NCI-H748 (cell line): ENCODE measurements at regions not wholly inside any gene's neighbourhood (a gene's known extent, or its start where the extent isn't known, plus 50 kb on each side); places are given as distances from the start of the nearest gene placed in this dataset.
A peak's percentile ranks its signal among the peaks of the same experiment; 100 is the strongest.
"Not testable (repeated sequence)": the region's sequence is repeated elsewhere in the genome, so short reads cannot be mapped to it uniquely, and the experiment has no call there.

Experiments used
- DNase-seq: peaks from one replicate; lab custom pipeline; 2025; ENCODE audit not compliant: unreplicated experiment; lab: John Stamatoyannopoulos, UW

DNA sequence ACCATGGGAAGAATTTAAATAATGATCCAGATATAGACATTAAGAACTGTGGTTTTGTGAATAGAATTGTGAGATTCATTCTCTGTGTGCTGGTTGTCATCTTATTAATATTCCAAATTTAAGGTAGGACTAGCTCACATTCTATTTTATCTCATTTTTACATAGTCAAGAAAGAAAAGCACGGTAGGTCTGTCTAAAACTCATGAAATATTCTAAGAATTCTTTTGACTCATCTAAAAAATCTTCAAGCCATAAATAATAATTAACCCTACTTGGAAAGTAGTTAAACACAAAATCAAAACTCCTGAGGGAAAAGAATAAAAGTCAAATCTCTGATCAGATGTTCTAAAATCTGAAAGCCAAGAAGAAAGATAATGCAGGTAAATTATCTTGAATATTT lies 388.8 kb upstream of the CHAC2 start:
- DNase-seq, result no peak

- no peak for DNase-seq
Observed at GRCh38 chr2:53373126-53373525, 394.5 kb upstream of the CHAC2 start.

DNA sequence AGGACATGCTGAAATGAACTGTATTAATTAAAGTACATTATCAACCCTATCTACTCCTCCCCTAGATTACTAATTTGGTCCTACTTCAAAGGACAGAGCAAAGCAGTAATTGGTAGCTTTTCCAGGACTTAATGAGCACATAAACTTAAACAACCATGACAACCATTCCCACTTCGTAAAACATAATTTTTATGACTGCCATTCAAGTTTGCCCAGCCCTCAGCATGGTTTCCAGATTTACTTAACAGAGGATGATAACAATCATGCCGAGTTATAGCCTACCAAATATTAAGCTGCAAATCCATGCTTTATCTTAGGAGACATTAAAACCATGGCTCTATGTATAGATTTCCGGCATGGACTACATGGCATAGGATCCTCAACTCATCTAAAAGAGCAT lies 401.1 kb upstream of the CHAC2 start:
- DNase-seq, result peak; percentile 84

- no peak for DNase-seq
Observed at GRCh38 chr2:53362934-53363333, 404.7 kb upstream of the CHAC2 start.

DNA sequence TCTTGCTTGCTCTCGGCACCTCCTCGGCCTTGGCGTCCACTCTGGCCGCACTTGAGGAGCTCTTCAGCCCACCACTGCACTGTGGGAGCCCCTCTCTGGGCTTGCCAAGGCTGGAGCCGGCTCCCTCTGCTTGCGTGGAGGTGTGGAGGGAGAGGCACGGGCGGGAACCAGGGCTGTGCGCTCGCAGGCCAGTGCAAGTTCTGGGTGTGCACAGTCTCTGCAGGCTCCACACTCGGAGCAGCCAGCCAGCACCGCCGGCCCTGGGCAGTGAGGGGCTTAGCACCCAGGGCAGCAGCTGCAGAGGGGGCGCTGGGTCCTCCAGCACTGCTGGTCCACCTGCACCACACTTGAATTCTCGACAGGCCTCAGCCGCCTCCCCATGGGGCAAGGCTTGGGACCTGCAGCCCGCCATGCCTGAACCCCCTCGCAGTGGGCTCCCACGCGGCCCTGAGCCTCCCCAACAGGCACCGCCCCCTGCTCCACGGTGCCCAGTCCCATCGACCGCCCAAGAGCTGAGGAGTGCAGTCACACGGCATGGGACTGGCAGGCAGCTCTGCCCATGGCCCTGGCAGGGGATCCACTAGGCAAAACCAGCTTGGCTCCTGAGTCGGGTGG lies 411.2 kb upstream of the CHAC2 start:
- no peak for DNase-seq

DNA sequence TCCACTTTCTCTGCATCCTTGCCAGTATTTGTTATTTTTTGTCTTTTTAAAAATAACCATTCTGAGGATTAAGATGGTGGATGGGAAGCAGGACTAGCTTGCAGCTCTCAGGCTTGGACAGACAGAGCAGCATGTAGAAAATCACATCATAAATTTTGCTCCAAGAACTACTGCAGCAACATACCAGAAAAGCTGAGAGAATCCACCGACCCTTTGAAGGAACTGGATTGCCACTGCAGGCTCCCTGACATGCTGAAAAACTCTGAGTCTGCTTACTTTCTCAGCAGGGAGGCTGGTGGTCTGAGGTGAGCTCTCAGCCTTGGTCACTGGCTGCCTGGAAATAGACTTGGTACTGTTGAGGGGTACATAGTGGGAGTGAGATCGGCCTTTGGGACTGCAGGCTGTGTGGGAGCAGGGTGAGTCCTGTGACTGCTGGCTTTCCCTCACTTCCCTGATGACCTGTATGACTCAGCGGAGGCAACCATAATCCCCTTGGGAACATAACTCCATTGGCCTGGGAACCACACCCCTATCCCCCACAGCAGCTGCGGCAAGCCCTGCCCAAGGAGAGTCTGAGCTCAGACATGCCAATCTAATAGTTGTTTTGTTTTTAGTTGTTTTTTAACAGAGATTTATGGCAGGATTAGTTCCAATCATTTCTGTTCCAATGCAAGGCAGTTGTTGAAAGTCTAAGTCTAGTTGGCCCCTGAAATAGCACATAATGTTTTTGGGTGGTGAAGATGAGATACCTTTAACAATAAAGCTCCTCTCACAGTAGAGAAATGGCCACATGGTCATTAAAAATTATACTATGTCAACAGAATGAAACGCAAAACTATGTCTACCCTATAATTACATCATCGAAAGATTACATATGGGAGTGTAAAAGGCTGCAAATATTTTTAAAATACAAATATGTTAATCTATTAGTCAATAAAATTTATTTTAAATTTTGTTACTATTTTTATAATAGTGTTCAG lies 414.2 kb upstream of the CHAC2 start:
- DNase-seq, result peak; percentile 15

GRCh38 chr2:53347269-53347668 lies 420.3 kb upstream of the CHAC2 start:
- DNase-seq, result no peak

- no peak for DNase-seq
Observed at GRCh38 chr2:53342248-53342647, 425.4 kb upstream of the CHAC2 start.

- DNase-seq, result no peak
Observed at GRCh38 chr2:53334610-53335009, 433.0 kb upstream of the CHAC2 start.

DNA sequence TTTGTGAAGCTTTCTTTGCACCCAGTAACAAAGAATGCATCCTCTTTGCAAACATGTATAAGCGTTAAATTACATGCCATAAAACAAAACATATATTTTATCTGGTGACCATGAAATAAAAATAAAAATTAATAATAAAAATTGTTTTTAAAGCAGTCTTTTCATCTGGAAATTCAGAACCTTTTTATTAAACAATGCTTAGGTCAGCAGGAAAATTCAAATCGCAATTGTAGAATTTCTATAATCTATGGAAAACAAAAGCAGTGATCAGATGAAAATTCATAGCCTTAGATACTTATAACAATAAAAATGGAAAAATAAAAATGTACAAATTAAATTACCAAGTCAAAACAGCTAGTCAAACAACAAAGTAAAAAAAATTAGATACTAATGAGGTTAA lies 435.9 kb upstream of the CHAC2 start:
- DNase-seq, result no peak

DNA sequence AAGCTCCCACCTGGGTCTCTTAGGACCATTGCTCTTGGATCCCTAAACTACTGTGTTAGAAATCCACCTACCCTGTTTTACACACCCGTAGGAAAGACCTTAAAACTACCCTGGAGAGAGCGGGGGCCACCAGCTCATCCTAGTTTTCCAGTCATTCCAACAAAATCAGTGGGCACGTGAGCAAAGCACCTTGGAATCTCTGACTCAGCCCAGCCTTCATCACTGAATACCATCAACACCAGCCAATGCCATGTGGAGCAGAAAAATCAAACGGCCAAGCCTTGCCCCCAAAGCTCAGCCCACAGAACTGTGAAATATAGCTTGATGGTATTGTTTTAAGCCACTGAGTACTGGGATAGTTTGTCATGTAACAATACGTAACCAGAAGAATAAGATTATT lies 449.7 kb upstream of the CHAC2 start:
- no peak for DNase-seq

GRCh38 chr2:53315149-53315548 lies 452.5 kb upstream of the CHAC2 start:
- no peak for DNase-seq

GRCh38 chr2:53314718-53315117 lies 452.9 kb upstream of the CHAC2 start:
- DNase-seq, result no peak

- DNase-seq, result not testable (repeated sequence)
Observed at GRCh38 chr2:53313644-53314043, 454.0 kb upstream of the CHAC2 start.

GRCh38 chr2:53312721-53313120 lies 454.9 kb upstream of the CHAC2 start:
- no peak for DNase-seq

DNA sequence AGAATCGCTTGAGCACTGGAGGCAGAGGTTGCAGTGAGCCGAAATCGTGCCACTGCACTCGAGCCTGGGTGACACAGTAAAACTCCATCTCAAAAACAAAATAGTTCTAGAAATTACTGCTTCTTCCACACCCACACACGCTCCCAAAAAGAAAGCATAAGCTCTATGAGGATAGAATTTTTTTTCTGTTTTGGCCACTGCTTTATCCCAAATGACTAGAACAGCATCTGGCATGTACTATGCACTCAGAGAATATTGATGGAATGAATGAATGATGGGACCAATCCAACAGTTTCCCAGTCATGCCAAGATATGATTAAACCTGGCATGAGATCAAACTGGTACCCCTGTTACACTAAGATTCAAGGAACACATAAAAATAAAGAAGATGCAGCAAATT lies 455.4 kb upstream of the CHAC2 start:
- DNase-seq, result no peak

DNA sequence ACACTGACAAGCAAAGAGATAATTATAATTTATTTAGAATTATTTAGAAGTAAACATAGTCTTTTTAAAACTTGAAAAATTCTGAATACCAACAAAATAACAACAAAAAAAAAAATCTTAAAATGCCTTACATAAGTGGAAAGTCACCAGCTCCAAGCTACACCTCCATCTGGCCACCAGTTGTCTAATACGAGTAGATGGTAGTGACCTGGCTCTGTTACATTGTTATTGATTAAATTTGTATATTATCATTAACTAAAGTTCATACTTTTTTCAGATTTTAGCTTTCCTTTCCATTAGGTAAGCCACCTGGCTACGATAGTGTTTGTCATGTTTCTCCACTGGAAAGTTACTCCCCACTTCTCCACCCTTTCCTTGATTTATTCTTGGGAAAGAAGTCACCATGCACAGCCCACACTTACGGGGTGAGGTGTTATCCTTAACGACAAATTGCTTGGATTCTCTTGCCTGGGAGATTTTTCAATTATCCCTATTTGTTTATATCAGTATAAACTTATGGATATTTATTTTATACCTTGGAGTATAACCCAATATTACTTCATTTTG lies 464.5 kb upstream of the CHAC2 start:
- DNase-seq, result no peak

GRCh38 chr2:53302455-53302854 lies 465.1 kb upstream of the CHAC2 start:
- no peak for DNase-seq

DNA sequence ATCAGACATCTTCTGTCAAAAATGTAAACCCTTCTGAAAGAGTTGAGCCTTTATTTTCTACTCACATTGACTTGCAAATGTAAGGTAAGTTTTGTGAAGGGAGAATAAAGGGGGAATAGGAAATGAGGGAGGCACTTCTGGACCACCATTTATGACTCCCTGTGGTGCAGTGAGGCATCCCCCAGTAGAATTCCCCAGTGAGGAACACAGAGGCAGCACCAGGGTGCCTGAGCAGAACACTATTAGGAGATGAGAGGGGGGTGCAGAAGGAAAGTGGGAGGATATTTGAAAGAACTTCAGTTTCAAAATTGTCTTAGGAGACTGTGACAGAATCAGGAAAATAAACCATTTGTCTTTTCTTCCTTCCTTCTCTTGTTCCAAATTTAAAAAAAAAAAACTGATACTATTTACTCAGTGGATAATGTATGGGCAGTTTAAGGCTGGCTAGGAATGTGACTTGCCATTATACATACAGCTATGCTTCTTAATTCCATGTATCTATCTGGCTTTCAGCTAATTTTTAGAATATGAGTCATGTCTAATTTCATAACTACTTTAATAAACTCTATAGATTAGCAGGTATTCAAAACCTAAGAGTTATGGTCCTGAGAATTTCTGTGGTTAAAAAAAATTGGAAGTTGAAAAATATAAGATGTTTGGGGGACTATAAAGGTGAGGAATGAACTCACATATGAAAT lies 478.1 kb upstream of the CHAC2 start:
- no peak for DNase-seq

DNA sequence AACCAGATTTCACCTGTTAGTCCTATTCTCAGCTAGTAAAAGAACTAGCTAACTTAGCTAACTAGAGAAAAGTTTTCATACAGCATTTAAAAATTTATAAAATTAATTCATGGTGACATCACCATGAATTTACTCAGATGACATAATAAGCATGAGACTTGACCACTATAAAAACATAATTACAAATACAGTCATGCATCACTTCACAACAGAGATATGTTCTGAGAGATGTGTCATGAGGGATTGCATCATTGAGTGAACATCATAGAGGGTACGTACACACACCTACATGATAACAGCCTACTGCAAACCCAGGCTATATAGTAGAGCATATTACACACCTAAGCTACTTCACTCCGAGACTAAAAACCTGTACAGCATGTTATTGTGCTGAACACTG lies 481.3 kb upstream of the CHAC2 start:
- no peak for DNase-seq

GRCh38 chr2:53275743-53276142 lies 491.9 kb upstream of the CHAC2 start:
- peak; percentile 0 for DNase-seq

DNA sequence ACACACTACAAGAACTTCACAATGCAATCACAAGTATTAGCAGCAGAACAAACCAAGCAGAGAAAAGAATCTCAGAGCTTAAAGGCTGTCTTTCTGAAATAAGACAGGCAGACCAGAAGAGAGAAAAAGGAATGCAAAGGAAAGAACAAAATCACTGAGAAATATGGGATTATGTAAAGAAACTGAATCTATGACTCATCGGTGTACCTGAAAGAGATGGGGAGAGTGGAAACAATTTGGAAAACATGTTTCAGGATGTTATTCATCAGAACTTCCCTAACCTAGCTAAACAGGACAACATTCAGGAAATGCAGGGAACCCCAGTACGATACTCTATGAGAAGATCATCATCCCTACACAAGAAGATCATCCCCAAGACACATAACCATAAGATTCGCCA lies 499.0 kb upstream of the CHAC2 start:
- DNase-seq, result no peak
